ENCODE measurements at regions not wholly inside any gene's neighbourhood (a gene's known extent, or its start where the extent isn't known, plus 50 kb on each side); places are given as distances from the start of the nearest gene placed in this dataset.
A peak's percentile ranks its signal among the peaks of the same experiment; 100 is the strongest.

- H3K4me3 ChIP-seq (ENCODE audit: low read depth in 1 of 2, low read length in 1 of 2) = no peak overlapping the region
- TF ChIP-seq CTCF (IDR thresholded peaks at IDR 0.05) = no peak
- H3K27ac ChIP-seq = peak overlapping the region; percentile 47
- H3K9me3 ChIP-seq = peaks cover 6% of the 10 kb centered on the region
- peaks cover 41 to 49% of the 10 kb centered on the region in 2 experiments for H3K4me1 ChIP-seq (ENCODE audit: control insufficient read depth in 1 of 2, insufficient read depth in 1 of 2, low read depth in 1 of 2, low read length in 1 of 2)
- H3K27me3 ChIP-seq = no peaks in the 10 kb centered on the region
- no peaks in the 10 kb centered on the region for H3K36me3 ChIP-seq
Measured at GRCh38 chr6:26202811-26203583, 115.8 kb downstream of the HFE start.

DNA sequence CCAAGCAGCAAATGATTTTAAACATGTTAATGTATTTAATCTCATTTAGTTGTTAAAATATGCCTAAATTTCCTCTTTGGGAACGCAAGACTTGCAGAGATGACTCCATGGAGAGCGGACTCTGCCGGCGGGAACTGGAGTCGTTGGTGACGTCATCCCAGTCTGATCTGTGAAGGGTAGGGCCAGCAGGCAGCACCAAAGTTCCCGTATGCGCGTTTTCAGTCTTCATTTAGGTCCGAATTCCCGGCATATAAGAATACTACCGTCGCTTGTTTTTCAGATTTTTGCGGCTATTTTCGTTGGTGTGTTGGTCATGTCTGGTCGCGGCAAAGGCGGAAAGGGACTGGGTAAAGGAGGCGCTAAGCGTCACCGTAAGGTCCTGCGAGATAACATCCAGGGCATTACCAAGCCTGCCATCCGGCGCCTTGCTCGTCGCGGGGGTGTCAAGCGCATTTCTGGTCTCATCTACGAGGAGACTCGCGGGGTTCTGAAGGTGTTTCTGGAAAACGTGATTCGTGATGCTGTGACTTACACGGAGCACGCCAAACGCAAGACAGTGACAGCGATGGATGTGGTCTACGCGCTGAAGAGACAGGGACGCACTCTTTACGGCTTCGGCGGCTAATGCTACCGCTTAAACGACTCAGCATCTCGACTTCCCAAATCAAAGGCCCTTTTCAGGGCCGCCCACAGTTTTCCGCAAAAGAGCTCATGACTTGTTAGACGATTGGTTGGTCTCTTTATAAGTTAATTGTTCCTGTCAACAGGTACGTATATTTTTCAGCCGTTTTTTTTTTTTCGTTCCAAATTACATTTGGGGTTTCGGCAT lies 117.3 kb downstream of the HFE start:
- peak overlapping the region; percentile 60 to 89 for H3K4me3 ChIP-seq (ENCODE audit: low read depth in 1 of 2, low read length in 1 of 2)
- H3K36me3 ChIP-seq = no peaks in the 10 kb centered on the region
- H3K27me3 ChIP-seq = no peaks in the 10 kb centered on the region
- peak overlapping the region; percentile 96 for H3K27ac ChIP-seq
- peaks cover 30 to 37% of the 10 kb centered on the region in 2 experiments for H3K4me1 ChIP-seq (ENCODE audit: control insufficient read depth in 1 of 2, insufficient read depth in 1 of 2, low read depth in 1 of 2, low read length in 1 of 2)
- TF ChIP-seq CTCF (IDR thresholded peaks at IDR 0.05) = peak; percentile 57
- H3K9me3 ChIP-seq = peaks cover 4% of the 10 kb centered on the region

GRCh38 chr6:26205161-26205624 lies 118.0 kb downstream of the HFE start:
- peak overlapping the region; percentile 60 to 89 for H3K4me3 ChIP-seq (ENCODE audit: low read depth in 1 of 2, low read length in 1 of 2)
- TF ChIP-seq CTCF (IDR thresholded peaks at IDR 0.05) = no peak

GRCh38 chr6:26205625-26206574 lies 118.7 kb downstream of the HFE start:
- Histone ChIP-seq H3K9me3 (no peaks in the 10 kb centered on the region), H3K4me3 (ENCODE audit: low read depth in 1 of 2, low read length in 1 of 2) (peak overlapping the region; percentile 60 to 89), H3K36me3 (no peaks in the 10 kb centered on the region), H3K4me1 (ENCODE audit: control insufficient read depth in 1 of 2, insufficient read depth in 1 of 2, low read depth in 1 of 2, low read length in 1 of 2) (peaks cover 20 to 26% of the 10 kb centered on the region in 2 experiments), H3K27ac (peak overlapping the region; percentile 96), H3K27me3 (no peaks in the 10 kb centered on the region)
- no peak for TF ChIP-seq CTCF (IDR thresholded peaks at IDR 0.05)

More at GRCh38 chr6:26205161-26205624, 118.0 kb downstream of the HFE start:
- no peaks in the 10 kb centered on the region for H3K27me3 ChIP-seq
- no peaks in the 10 kb centered on the region for H3K36me3 ChIP-seq
- H3K27ac ChIP-seq = peak overlapping the region; percentile 96
- H3K9me3 ChIP-seq = no peaks in the 10 kb centered on the region
- H3K4me1 ChIP-seq (ENCODE audit: control insufficient read depth in 1 of 2, insufficient read depth in 1 of 2, low read depth in 1 of 2, low read length in 1 of 2) = peaks cover 24 to 31% of the 10 kb centered on the region in 2 experiments

Measured in neutrophil (primary cell).